ENCODE measurements at regions not wholly inside any gene's neighbourhood (a gene's known extent, or its start where the extent isn't known, plus 50 kb on each side); places are given as distances from the start of the nearest gene placed in this dataset.

- no peak overlapping the region for H3K4me3 Mint-ChIP-seq (ENCODE audit: unreplicated experiment)
- Histone ChIP-seq H3K4me3 (ENCODE audit: low read depth, low read length) (no peak overlapping the region), H3K9me3 (no peaks in the 10 kb centered on the region), H3K36me3 (ENCODE audit: control insufficient read depth, insufficient read depth, low read length) (no peaks in the 10 kb centered on the region), H3K27me3 (replicated peaks; ENCODE audit: control insufficient read depth, insufficient read depth, low read length) (no peaks in the 10 kb centered on the region), H3K4me1 (no peaks in the 10 kb centered on the region)
- intact Hi-C loops (cut with micrococcal nuclease; ENCODE audit: unreplicated experiment), result no loop called here
- TF ChIP-seq CTCF (IDR thresholded peaks at IDR 0.05; ENCODE audit: insufficient read depth in 1 of 2, low read depth in 1 of 2, low read length in 1 of 2, severe bottlenecking in 1 of 2, unreplicated experiment in 1 of 2), result no peak
- CTCF ChIA-PET, result no interaction called here
- H3K4me1 Mint-ChIP-seq (ENCODE audit: low read depth, unreplicated experiment), result no peaks in the 10 kb centered on the region
- no peaks in the 10 kb centered on the region for H3K36me3 Mint-ChIP-seq (ENCODE audit: insufficient read depth, unreplicated experiment)
- no peak overlapping the region for H3K27ac Mint-ChIP-seq (ENCODE audit: unreplicated experiment)
- H3K9me3 Mint-ChIP-seq (ENCODE audit: unreplicated experiment), result peaks cover 9% of the 10 kb centered on the region
- BruUV-seq (replicated peaks), result no TSS peak
- DNase-seq, result no peak
- POLR2A ChIA-PET, result no interaction called here
- H3K27me3 Mint-ChIP-seq (ENCODE audit: insufficient read depth, unreplicated experiment), result no peaks in the 10 kb centered on the region
Observed at GRCh38 chr5:24067208-24067607, 559.8 kb downstream of the PRDM9 start.

GRCh38 chr5:24068524-24068923 is 561.1 kb downstream of the PRDM9 start:
- no peak for DNase-seq
- no peaks in the 10 kb centered on the region for H3K4me1 ChIP-seq
- Mint-ChIP-seq H3K27me3 (ENCODE audit: insufficient read depth, unreplicated experiment) (no peaks in the 10 kb centered on the region), H3K36me3 (ENCODE audit: insufficient read depth, unreplicated experiment) (no peaks in the 10 kb centered on the region), H3K4me3 (ENCODE audit: unreplicated experiment) (no peak overlapping the region), H3K9me3 (ENCODE audit: unreplicated experiment) (peaks cover 9% of the 10 kb centered on the region), H3K27ac (ENCODE audit: unreplicated experiment) (no peak overlapping the region), H3K4me1 (ENCODE audit: low read depth, unreplicated experiment) (no peaks in the 10 kb centered on the region)
- ChIA-PET CTCF (no interaction called here), POLR2A (no interaction called here)
- no peak for TF ChIP-seq CTCF (IDR thresholded peaks at IDR 0.05; ENCODE audit: insufficient read depth in 1 of 2, low read depth in 1 of 2, low read length in 1 of 2, severe bottlenecking in 1 of 2, unreplicated experiment in 1 of 2)
- no peak overlapping the region for H3K4me3 ChIP-seq (ENCODE audit: low read depth, low read length)
- no peaks in the 10 kb centered on the region for H3K27me3 ChIP-seq (replicated peaks; ENCODE audit: control insufficient read depth, insufficient read depth, low read length)
- no peaks in the 10 kb centered on the region for H3K36me3 ChIP-seq (ENCODE audit: control insufficient read depth, insufficient read depth, low read length)
- no TSS peak for BruUV-seq (replicated peaks)
- intact Hi-C loops (cut with micrococcal nuclease; ENCODE audit: unreplicated experiment), result no loop called here
- no peaks in the 10 kb centered on the region for H3K9me3 ChIP-seq

GRCh38 chr5:24073107-24073506 is 565.7 kb downstream of the PRDM9 start:
- POLR2A ChIA-PET, result no interaction called here
- no peak for DNase-seq
- no peak for TF ChIP-seq CTCF (IDR thresholded peaks at IDR 0.05; ENCODE audit: insufficient read depth in 1 of 2, low read depth in 1 of 2, low read length in 1 of 2, severe bottlenecking in 1 of 2, unreplicated experiment in 1 of 2)
- Histone ChIP-seq H3K27me3 (replicated peaks; ENCODE audit: control insufficient read depth, insufficient read depth, low read length) (no peaks in the 10 kb centered on the region), H3K9me3 (no peaks in the 10 kb centered on the region), H3K36me3 (ENCODE audit: control insufficient read depth, insufficient read depth, low read length) (no peaks in the 10 kb centered on the region), H3K4me1 (no peaks in the 10 kb centered on the region), H3K4me3 (ENCODE audit: low read depth, low read length) (no peak overlapping the region)
- Mint-ChIP-seq H3K4me3 (ENCODE audit: unreplicated experiment) (no peak overlapping the region), H3K9me3 (ENCODE audit: unreplicated experiment) (peaks cover 9% of the 10 kb centered on the region), H3K4me1 (ENCODE audit: low read depth, unreplicated experiment) (no peaks in the 10 kb centered on the region), H3K27me3 (ENCODE audit: insufficient read depth, unreplicated experiment) (no peaks in the 10 kb centered on the region), H3K36me3 (ENCODE audit: insufficient read depth, unreplicated experiment) (no peaks in the 10 kb centered on the region), H3K27ac (ENCODE audit: unreplicated experiment) (no peak overlapping the region)
- CTCF ChIA-PET, result no interaction called here
- no TSS peak for BruUV-seq (replicated peaks)
- intact Hi-C loops (cut with micrococcal nuclease; ENCODE audit: unreplicated experiment), result no loop called here

Measured in Caco-2 (cell line).